ENCODE measurements at regions not wholly inside any gene's neighbourhood (a gene's known extent, or its start where the extent isn't known, plus 50 kb on each side); places are given as distances from the start of the nearest gene placed in this dataset.

GRCh38 chr3:191070762-191071403, 128.2 kb upstream of the OSTN start (continued):
- no peak for TF ChIP-seq FOS (IDR thresholded peaks at IDR 0.05; ENCODE audit: low read depth, low read length)

- in situ Hi-C loops (cut with MboI; ENCODE audit: low sequenced_read_pairs): no loop called here
- CTCF ChIA-PET: no interaction called here
- H2AK5ac ChIP-seq (ENCODE audit: low read depth, low read length): peak overlapping the region; percentile 68; the same call in 1 of the 2 replicates
- POLR2A ChIA-PET (ENCODE audit: unreplicated experiment): no interaction called here
- peak overlapping the region; percentile 13; the same call in 2 of the 3 replicates for H2BK15ac ChIP-seq (ENCODE audit: low read depth, low read length)
- ATAC-seq (ENCODE audit: low read depth) (peak; percentile 88), DNase-seq (peak; percentile 95)
- H2AK9ac ChIP-seq (replicated peaks; ENCODE audit: low read depth, low read length, poor library complexity): no peak overlapping the region
- peak overlapping the region; percentile 88 for H2BK5ac ChIP-seq (ENCODE audit: low read depth, low read length, poor library complexity, severe bottlenecking)
- H3K9me1 ChIP-seq (ENCODE audit: insufficient read depth, low read length): peaks cover 2% of the 10 kb centered on the region
- H3K27me3 ChIP-seq (ENCODE audit: control insufficient read depth, insufficient read depth, low read length): no peaks in the 10 kb centered on the region
- H4K5ac ChIP-seq (ENCODE audit: low read depth, low read length): peak overlapping the region; percentile 64; the same call in 1 of the 2 replicates
- H3K56ac ChIP-seq (ENCODE audit: extremely low read depth, insufficient read depth, low read length): peak overlapping the region; percentile 45; the same call in 1 of the 2 replicates
- H4K91ac ChIP-seq (ENCODE audit: insufficient read depth, low read depth, low read length): peak overlapping the region; percentile 17; the same call in 1 of the 2 replicates
- H2AFZ ChIP-seq (replicated peaks; ENCODE audit: low read length, poor library complexity): peak overlapping the region; percentile 18
- H3K4me1 ChIP-seq (ENCODE audit: control insufficient read depth, insufficient read depth, low read length): peaks cover 17% of the 10 kb centered on the region; the same call in 1 of the 2 replicates
- H3K9me3 ChIP-seq (ENCODE audit: control insufficient read depth, insufficient read depth, low read length): no peaks in the 10 kb centered on the region
- H3K4me3 ChIP-seq (ENCODE audit: insufficient read depth, low read depth, low read length): no peak overlapping the region
- H4K20me1 ChIP-seq (ENCODE audit: insufficient read depth, low read length): no peaks in the 10 kb centered on the region
- H3K9ac ChIP-seq (ENCODE audit: low read depth, low read length): no peak overlapping the region
- WGBS, 2 experiments (ENCODE audit: extremely low coverage in 2 of 2, insufficient read length in 1 of 2): no CpG with 5 or more reads among the region's 2 CpGs
- H2BK120ac ChIP-seq (ENCODE audit: low read depth, low read length): peak overlapping the region; percentile 88
- peak overlapping the region; percentile 70 for H3K4ac ChIP-seq (ENCODE audit: low read depth, low read length)
- H3K27ac ChIP-seq (ENCODE audit: insufficient read depth, low read length): peak overlapping the region; percentile 61; the same call in 1 of the 2 replicates
- no peak overlapping the region; the same call in 1 of the 2 replicates for H3K14ac ChIP-seq (replicated peaks; ENCODE audit: low read depth, low read length)
- no TSS peak for BruUV-seq (replicated peaks)
- intact Hi-C loops (cut with micrococcal nuclease): loop anchor here (2.0 to 5.0 kb wide), 2 partner anchors 69 to 257 kb away; partner anchors contain the start of gene CCDC50
- peak overlapping the region; percentile 88; the same call in 1 of the 2 replicates for H3K18ac ChIP-seq (ENCODE audit: low read depth, low read length)
- no peaks in the 10 kb centered on the region; a peak in 2 of 4 replicates for H3K79me1 ChIP-seq (ENCODE audit: low read depth in 1 of 2, low read length in 2 of 2)
- H4K8ac ChIP-seq (ENCODE audit: low read depth in 2 of 2, low read length in 2 of 2): peak overlapping the region; percentile 41 to 85
- H3K23ac ChIP-seq (ENCODE audit: low read depth, low read length): peak overlapping the region; percentile 86; the same call in 1 of the 2 replicates
- peak overlapping the region; percentile 18 for H2BK20ac ChIP-seq (ENCODE audit: low read depth, low read length)
- peak overlapping the region; percentile 69 for H3K4me2 ChIP-seq (ENCODE audit: low read depth, low read length)
- dilution Hi-C loops (cut with HindIII; ENCODE audit: low sequenced_read_pairs, unreplicated experiment): no loop called here
- H3K36me3 ChIP-seq (ENCODE audit: control insufficient read depth, insufficient read depth, low read length): no peaks in the 10 kb centered on the region
- peak; percentile 68 for TF ChIP-seq CEBPB (IDR thresholded peaks at IDR 0.05; ENCODE audit: low read depth, low read length)
- TF ChIP-seq NFE2L2 (IDR thresholded peaks at IDR 0.05; ENCODE audit: low read depth, low read length): no peak
- peak; percentile 55 for TF ChIP-seq FOS (IDR thresholded peaks at IDR 0.05; ENCODE audit: low read depth, low read length)
- no peak for TF ChIP-seq RFX5 (IDR thresholded peaks at IDR 0.05; ENCODE audit: low read depth, low read length)
- no peak for TF ChIP-seq POLR2A (IDR thresholded peaks at IDR 0.05; ENCODE audit: low read depth, low read length)
- TF ChIP-seq MAZ (IDR thresholded peaks at IDR 0.05; ENCODE audit: borderline replicate concordance, low read depth, low read length): no peak
- TF ChIP-seq BHLHE40 (IDR thresholded peaks at IDR 0.05; ENCODE audit: low read depth, low read length): no peak; the same call in 1 of the 2 replicates
- TF ChIP-seq CTCF (conservative IDR thresholded peaks at IDR 0.05; ENCODE audit: low read depth, low read length): no peak
- TF ChIP-seq MXI1 (IDR thresholded peaks at IDR 0.05; ENCODE audit: borderline replicate concordance, low read depth, low read length): no peak
- no peak for TF ChIP-seq SMC3 (IDR thresholded peaks at IDR 0.05; ENCODE audit: low read depth, low read length)
- TF ChIP-seq MAFK (IDR thresholded peaks at IDR 0.05; ENCODE audit: low read depth, low read length): no peak
- TF ChIP-seq ELK1 (IDR thresholded peaks at IDR 0.05; ENCODE audit: borderline replicate concordance, low read depth, low read length): no peak
- TF ChIP-seq RCOR1 (IDR thresholded peaks at IDR 0.05; ENCODE audit: insufficient replicate concordance, low read length): no peak
- TF ChIP-seq CHD1 (IDR thresholded peaks at IDR 0.05; ENCODE audit: low read depth, low read length): no peak
These were observed 128.8 kb upstream of the OSTN start for GRCh38 chr3:191070201-191070600.

All from IMR-90 (cell line).